ENCODE measurements at regions not wholly inside any gene's neighbourhood (a gene's known extent, or its start where the extent isn't known, plus 50 kb on each side); places are given as distances from the start of the nearest gene placed in this dataset.

DNA sequence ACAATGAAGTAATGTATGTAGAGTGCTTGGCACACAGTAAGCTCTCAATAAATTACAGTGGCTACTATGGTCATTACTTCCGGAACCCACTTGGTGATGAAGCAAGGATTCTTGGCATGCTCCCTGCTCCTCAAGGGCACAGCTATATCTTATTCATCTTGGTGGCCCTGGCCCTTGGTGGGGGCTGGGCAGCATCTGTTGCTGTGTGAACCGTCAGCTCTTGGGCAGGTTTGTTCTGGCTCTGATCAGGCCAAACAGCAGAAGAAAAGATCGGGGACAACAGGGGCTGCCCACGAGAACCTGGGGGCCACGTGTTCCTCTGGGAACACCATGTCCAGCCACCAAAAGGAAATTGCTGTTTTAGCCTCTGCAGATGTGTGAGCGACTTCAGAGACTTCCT is 136.9 kb upstream of the SYT13 start:
- Histone ChIP-seq H3K27ac (ENCODE audit: poor library complexity, severe bottlenecking) (no peak overlapping the region), H3K36me3 (ENCODE audit: low read depth) (no peaks in the 10 kb centered on the region), H3K4me3 (ENCODE audit: severe bottlenecking) (no peak overlapping the region), H3K9me3 (ENCODE audit: severe bottlenecking) (no peaks in the 10 kb centered on the region), H3K4me1 (ENCODE audit: insufficient read depth, poor library complexity, severe bottlenecking) (no peaks in the 10 kb centered on the region), H3K27me3 (ENCODE audit: insufficient read depth, poor library complexity, severe bottlenecking) (no peaks in the 10 kb centered on the region)
- TF ChIP-seq, protein P1, sequence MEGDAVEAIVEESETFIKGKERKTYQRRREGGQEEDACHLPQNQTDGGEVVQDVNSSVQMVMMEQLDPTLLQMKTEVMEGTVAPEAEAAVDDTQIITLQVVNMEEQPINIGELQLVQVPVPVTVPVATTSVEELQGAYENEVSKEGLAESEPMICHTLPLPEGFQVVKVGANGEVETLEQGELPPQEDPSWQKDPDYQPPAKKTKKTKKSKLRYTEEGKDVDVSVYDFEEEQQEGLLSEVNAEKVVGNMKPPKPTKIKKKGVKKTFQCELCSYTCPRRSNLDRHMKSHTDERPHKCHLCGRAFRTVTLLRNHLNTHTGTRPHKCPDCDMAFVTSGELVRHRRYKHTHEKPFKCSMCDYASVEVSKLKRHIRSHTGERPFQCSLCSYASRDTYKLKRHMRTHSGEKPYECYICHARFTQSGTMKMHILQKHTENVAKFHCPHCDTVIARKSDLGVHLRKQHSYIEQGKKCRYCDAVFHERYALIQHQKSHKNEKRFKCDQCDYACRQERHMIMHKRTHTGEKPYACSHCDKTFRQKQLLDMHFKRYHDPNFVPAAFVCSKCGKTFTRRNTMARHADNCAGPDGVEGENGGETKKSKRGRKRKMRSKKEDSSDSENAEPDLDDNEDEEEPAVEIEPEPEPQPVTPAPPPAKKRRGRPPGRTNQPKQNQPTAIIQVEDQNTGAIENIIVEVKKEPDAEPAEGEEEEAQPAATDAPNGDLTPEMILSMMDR (IDR thresholded peaks at IDR 0.05; ENCODE audit: poor library complexity, severe bottlenecking): no peak
- no peak for DNase-seq (ENCODE audit: low spot score)
- ATAC-seq (ENCODE audit: low read depth): no peak

DNA sequence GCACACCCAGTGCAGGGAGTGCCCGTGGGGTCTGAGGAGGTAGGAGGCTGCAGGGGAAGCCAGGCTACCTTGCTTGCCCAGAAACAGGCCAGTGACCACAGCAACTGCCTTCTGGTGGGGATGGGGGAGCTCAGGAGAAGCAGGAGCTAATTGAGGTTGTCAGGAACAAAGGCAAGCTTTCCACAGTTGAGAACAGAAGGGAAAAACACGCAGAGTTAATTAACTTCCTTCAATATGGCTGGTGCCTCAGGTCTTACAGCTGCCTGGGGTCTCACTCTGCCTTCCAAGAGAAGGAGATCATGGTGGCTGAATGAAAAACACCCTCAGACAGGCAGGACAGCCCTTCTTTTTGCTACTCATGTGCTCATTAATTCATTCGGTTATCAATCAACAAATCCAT is 127.9 kb upstream of the SYT13 start:
- Histone ChIP-seq H3K4me1 (ENCODE audit: insufficient read depth, poor library complexity, severe bottlenecking) (no peaks in the 10 kb centered on the region), H3K27ac (ENCODE audit: poor library complexity, severe bottlenecking) (no peak overlapping the region), H3K9me3 (ENCODE audit: severe bottlenecking) (no peaks in the 10 kb centered on the region), H3K27me3 (ENCODE audit: insufficient read depth, poor library complexity, severe bottlenecking) (peaks cover 3% of the 10 kb centered on the region), H3K36me3 (ENCODE audit: low read depth) (no peaks in the 10 kb centered on the region), H3K4me3 (ENCODE audit: severe bottlenecking) (no peak overlapping the region)
- TF ChIP-seq, protein P1 (IDR thresholded peaks at IDR 0.05; ENCODE audit: poor library complexity, severe bottlenecking): no peak
- ATAC-seq (ENCODE audit: low read depth) (no peak), DNase-seq (ENCODE audit: low spot score) (no peak)

DNA sequence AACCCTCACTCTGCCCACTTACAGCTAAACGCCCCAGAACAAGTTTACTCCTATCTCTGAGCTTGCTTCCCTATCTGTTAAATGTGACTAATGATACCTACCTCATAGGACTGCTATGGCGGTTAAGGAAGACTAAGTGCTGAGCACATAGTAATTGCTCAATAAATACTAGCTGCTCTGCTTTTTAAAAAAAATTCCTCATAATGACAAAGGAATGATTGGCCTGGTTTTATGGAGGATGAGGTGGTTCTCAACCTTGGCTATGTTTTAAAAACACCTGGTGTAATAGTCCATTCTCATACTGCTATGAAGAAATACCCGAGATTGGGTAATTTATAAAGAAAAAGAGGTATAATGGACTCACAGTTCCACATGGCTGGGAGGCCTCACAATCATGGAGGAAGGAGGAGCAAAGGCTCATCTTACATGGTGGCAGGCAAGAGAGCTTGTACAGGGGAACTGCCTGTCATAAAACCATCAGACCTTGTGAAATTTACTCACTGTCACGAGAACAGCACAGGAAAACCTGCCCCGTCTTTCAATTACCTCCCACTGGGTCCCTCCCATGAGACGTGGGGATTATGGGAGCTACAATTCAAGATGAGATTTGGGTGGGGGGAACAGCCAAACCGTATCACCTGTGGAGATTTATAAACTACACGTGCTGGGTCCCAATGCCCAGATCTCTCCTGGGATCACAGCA is 127.2 kb upstream of the SYT13 start:
- H3K4me1 ChIP-seq (ENCODE audit: insufficient read depth, poor library complexity, severe bottlenecking): no peaks in the 10 kb centered on the region
- DNase-seq (ENCODE audit: low spot score) (no peak), ATAC-seq (ENCODE audit: low read depth) (no peak)
- H3K27ac ChIP-seq (ENCODE audit: poor library complexity, severe bottlenecking): no peak overlapping the region
- TF ChIP-seq, protein P1 (IDR thresholded peaks at IDR 0.05; ENCODE audit: poor library complexity, severe bottlenecking): no peak
- H3K36me3 ChIP-seq (ENCODE audit: low read depth): no peaks in the 10 kb centered on the region
- H3K9me3 ChIP-seq (ENCODE audit: severe bottlenecking): no peaks in the 10 kb centered on the region
- no peak overlapping the region for H3K4me3 ChIP-seq (ENCODE audit: severe bottlenecking)
- peaks cover 3% of the 10 kb centered on the region for H3K27me3 ChIP-seq (ENCODE audit: insufficient read depth, poor library complexity, severe bottlenecking)

DNA sequence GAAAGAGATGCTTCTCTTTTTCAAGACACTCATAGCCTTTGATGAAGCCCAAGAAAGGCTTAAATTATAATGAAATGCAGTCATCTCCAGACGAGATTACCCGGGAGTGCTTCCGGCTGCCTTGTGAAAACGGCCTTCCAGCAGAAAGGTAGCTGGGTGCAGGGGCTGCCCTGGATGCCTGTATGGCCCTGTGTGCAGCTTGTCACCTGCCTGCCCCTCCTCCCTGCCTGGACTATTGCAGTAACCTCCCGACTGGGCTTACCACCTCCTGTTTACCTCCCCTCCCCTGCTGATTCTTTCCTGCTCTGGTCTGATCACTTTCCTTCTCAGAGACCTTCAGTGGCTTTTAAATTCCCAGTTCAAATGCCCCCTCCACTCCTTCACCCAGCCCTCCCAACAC is 126.4 kb upstream of the SYT13 start:
- no peaks in the 10 kb centered on the region for H3K9me3 ChIP-seq (ENCODE audit: severe bottlenecking)
- ATAC-seq (ENCODE audit: low read depth): no peak
- TF ChIP-seq, protein P1 (IDR thresholded peaks at IDR 0.05; ENCODE audit: poor library complexity, severe bottlenecking): no peak
- H3K36me3 ChIP-seq (ENCODE audit: low read depth): no peaks in the 10 kb centered on the region
- no peaks in the 10 kb centered on the region for H3K4me1 ChIP-seq (ENCODE audit: insufficient read depth, poor library complexity, severe bottlenecking)
- no peak for DNase-seq (ENCODE audit: low spot score)
- H3K4me3 ChIP-seq (ENCODE audit: severe bottlenecking): no peak overlapping the region
- H3K27me3 ChIP-seq (ENCODE audit: insufficient read depth, poor library complexity, severe bottlenecking): peaks cover 3% of the 10 kb centered on the region
- H3K27ac ChIP-seq (ENCODE audit: poor library complexity, severe bottlenecking): no peak overlapping the region

DNA sequence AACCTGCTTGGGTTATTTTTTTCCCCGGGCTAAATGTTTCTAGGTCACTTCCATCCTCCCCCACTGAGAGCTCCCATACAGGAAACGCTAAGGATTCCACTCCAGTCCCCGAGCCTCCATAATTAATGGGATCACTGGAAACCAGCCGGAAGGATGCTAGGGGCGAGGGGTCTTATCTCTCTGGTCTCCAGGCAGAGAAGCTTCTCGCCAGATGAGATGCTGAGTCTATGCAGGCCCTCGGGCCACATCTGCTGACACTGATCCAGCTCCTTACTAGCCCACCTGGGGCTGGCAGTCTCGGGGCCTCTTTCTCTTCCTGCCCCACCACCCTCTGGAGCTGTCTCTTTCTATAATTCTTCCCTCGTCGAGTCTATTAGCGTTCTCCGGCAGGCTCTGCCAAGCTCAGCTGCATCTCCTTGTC is 125.9 kb upstream of the SYT13 start:
- no peak for DNase-seq (ENCODE audit: low spot score)

More for the DNA sequence above, 125.9 kb upstream of the SYT13 start:
- H3K4me3 ChIP-seq (ENCODE audit: severe bottlenecking): no peak overlapping the region
- TF ChIP-seq, protein P1 (IDR thresholded peaks at IDR 0.05; ENCODE audit: poor library complexity, severe bottlenecking): no peak
- H3K27ac ChIP-seq (ENCODE audit: poor library complexity, severe bottlenecking): no peak overlapping the region
- H3K4me1 ChIP-seq (ENCODE audit: insufficient read depth, poor library complexity, severe bottlenecking): no peaks in the 10 kb centered on the region
- H3K36me3 ChIP-seq (ENCODE audit: low read depth): no peaks in the 10 kb centered on the region
- peaks cover 3% of the 10 kb centered on the region for H3K27me3 ChIP-seq (ENCODE audit: insufficient read depth, poor library complexity, severe bottlenecking)
- no peaks in the 10 kb centered on the region for H3K9me3 ChIP-seq (ENCODE audit: severe bottlenecking)
- ATAC-seq (ENCODE audit: low read depth): no peak

All from RWPE2 (cell line).